ENCODE measurements at regions not wholly inside any gene's neighbourhood (a gene's known extent, or its start where the extent isn't known, plus 50 kb on each side); places are given as distances from the start of the nearest gene placed in this dataset.

DNA sequence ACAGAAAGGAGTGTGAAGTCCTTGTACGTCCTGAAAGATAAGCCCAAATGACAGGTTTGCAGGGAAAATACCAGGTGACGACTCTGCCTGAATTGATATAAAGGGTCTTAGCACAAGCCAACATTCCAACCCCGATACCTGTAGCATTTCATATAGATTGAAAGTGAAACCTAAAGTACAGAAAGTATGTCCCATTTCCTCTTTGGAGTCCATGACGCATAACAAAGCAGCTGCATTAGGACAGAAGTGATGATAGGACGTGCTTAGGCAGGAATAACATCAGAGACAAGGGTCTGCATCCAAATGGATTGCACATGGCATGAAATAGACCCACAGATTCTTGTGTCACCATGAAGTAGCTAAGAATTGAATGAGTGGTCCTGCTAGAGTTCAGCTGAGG is 187.0 kb upstream of the ROBO1 start:
- TF ChIP-seq POLR2A (IDR thresholded peaks at IDR 0.05) (no peak), CTCF (IDR thresholded peaks at IDR 0.05) (no peak), EP300 (IDR thresholded peaks at IDR 0.05; ENCODE audit: low read depth) (no peak)
